ENCODE measurements at regions not wholly inside any gene's neighbourhood (a gene's known extent, or its start where the extent isn't known, plus 50 kb on each side); places are given as distances from the start of the nearest gene placed in this dataset.

- H3K9me3 Mint-ChIP-seq: no peaks in the 10 kb centered on the region
- no peak overlapping the region for H3K4me3 Mint-ChIP-seq
- no peaks in the 10 kb centered on the region for H3K36me3 Mint-ChIP-seq (ENCODE audit: insufficient read depth)
- DNase-seq (ENCODE audit: low spot score in 2 of 2) (no peak), ATAC-seq (replicated peaks; ENCODE audit: extremely low read depth, poor library complexity, severe bottlenecking) (no peak)
- H3K27ac Mint-ChIP-seq (ENCODE audit: low read depth): no peak overlapping the region
- H3K4me1 Mint-ChIP-seq: no peaks in the 10 kb centered on the region
- H3K27me3 Mint-ChIP-seq: peaks cover 42% of the 10 kb centered on the region
These were observed 98.8 kb downstream of the BOD1 start for GRCh38 chr5:173517648-173518047.

GRCh38 chr5:173515526-173515925, 100.9 kb downstream of the BOD1 start:
- Mint-ChIP-seq H3K4me1 (no peaks in the 10 kb centered on the region), H3K27me3 (peaks cover 56% of the 10 kb centered on the region), H3K9me3 (no peaks in the 10 kb centered on the region), H3K4me3 (no peak overlapping the region), H3K36me3 (ENCODE audit: insufficient read depth) (no peaks in the 10 kb centered on the region), H3K27ac (ENCODE audit: low read depth) (no peak overlapping the region)
- no peak for ATAC-seq (replicated peaks; ENCODE audit: extremely low read depth, poor library complexity, severe bottlenecking)
- no peak for DNase-seq (ENCODE audit: low spot score in 2 of 2)

GRCh38 chr5:173514661-173515060, 101.8 kb downstream of the BOD1 start:
- no peaks in the 10 kb centered on the region for H3K4me1 Mint-ChIP-seq
- no peak for ATAC-seq (replicated peaks; ENCODE audit: extremely low read depth, poor library complexity, severe bottlenecking)
- no peak for DNase-seq (ENCODE audit: low spot score in 2 of 2)
- peaks cover 53% of the 10 kb centered on the region for H3K27me3 Mint-ChIP-seq
- no peaks in the 10 kb centered on the region for H3K9me3 Mint-ChIP-seq
- H3K4me3 Mint-ChIP-seq: no peak overlapping the region
- H3K27ac Mint-ChIP-seq (ENCODE audit: low read depth): no peak overlapping the region
- no peaks in the 10 kb centered on the region for H3K36me3 Mint-ChIP-seq (ENCODE audit: insufficient read depth)

- Mint-ChIP-seq H3K27me3 (peaks cover 42% of the 10 kb centered on the region), H3K4me1 (no peaks in the 10 kb centered on the region), H3K36me3 (ENCODE audit: insufficient read depth) (no peaks in the 10 kb centered on the region), H3K27ac (ENCODE audit: low read depth) (no peak overlapping the region), H3K4me3 (no peak overlapping the region), H3K9me3 (no peaks in the 10 kb centered on the region)
- no peak for DNase-seq (ENCODE audit: low spot score in 2 of 2)
- ATAC-seq (replicated peaks; ENCODE audit: extremely low read depth, poor library complexity, severe bottlenecking): no peak
These were observed 102.9 kb downstream of the BOD1 start for GRCh38 chr5:173513521-173513991.

DNA sequence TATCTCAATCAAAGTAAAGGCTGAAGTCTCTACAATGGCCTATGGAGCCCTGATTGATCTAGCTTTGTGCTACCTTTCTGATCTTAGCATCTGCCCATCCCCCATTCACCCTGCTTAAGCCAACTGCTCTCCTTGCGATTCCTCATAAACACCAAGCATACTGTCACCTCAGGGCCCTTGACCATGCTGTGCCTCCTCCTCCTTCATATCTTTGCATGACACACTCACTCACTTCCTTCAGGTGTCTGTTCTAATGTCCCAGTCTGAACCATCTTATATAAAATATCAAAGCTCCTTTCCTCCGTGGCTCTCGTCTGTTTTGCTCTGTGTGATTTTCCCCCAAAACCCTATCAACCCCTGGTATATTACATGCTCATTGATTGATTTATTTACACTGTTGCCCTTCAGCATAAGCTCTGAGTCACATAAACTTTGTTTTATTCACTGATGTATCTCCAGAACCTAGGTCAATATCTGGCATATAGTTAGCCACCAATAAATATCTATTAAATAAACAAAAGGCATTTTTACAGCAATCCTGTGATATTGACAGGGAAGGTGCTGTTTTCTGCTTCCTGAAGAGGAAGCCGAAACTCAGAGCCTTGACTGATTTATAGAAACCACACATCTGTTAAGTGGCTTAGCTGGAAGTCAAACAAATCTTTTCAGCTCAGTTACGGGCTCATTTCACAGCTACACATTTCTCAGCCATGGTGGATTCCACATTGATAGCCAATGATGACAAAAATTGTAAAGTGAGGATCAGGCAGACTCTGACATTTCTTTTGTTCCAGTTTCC, 103.6 kb downstream of the BOD1 start:
- Mint-ChIP-seq H3K9me3 (no peaks in the 10 kb centered on the region), H3K27ac (ENCODE audit: low read depth) (no peak overlapping the region), H3K27me3 (peaks cover 35% of the 10 kb centered on the region), H3K36me3 (ENCODE audit: insufficient read depth) (no peaks in the 10 kb centered on the region), H3K4me1 (no peaks in the 10 kb centered on the region), H3K4me3 (no peak overlapping the region)
- no peak for DNase-seq (ENCODE audit: low spot score in 2 of 2)
- no peak for ATAC-seq (replicated peaks; ENCODE audit: extremely low read depth, poor library complexity, severe bottlenecking)

- Mint-ChIP-seq H3K4me1 (no peaks in the 10 kb centered on the region), H3K4me3 (no peak overlapping the region), H3K36me3 (ENCODE audit: insufficient read depth) (no peaks in the 10 kb centered on the region), H3K9me3 (no peaks in the 10 kb centered on the region), H3K27ac (ENCODE audit: low read depth) (no peak overlapping the region), H3K27me3 (peaks cover 25% of the 10 kb centered on the region)
- ATAC-seq (replicated peaks; ENCODE audit: extremely low read depth, poor library complexity, severe bottlenecking): no peak
- no peak for DNase-seq (ENCODE audit: low spot score in 2 of 2)
These were observed 107.4 kb downstream of the BOD1 start for GRCh38 chr5:173509060-173509459.

DNA sequence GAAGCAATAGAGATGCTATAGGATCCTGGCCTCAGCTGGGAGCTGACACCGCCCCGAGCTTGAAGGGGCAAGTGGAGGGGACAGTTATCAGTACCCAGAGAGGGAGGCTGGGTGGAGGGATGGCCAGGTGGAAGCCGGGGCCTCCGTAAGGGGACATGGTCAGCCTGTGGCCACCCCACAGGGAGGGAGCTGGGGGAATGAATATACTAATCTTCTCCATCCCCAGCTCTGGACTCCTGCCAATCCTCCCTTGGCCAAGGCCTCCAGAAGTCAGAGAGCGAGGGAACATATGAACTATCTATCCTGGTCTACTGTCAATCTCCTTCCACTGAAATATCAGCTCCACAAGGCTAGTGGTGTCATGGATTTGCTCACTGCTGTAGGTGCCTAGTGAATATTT, 109.3 kb downstream of the BOD1 start:
- Mint-ChIP-seq H3K4me3 (no peak overlapping the region), H3K27me3 (peaks cover 14% of the 10 kb centered on the region), H3K4me1 (no peaks in the 10 kb centered on the region), H3K9me3 (no peaks in the 10 kb centered on the region), H3K27ac (ENCODE audit: low read depth) (no peak overlapping the region), H3K36me3 (ENCODE audit: insufficient read depth) (no peaks in the 10 kb centered on the region)
- no peak for ATAC-seq (replicated peaks; ENCODE audit: extremely low read depth, poor library complexity, severe bottlenecking)
- DNase-seq (ENCODE audit: low spot score in 2 of 2): no peak

DNA sequence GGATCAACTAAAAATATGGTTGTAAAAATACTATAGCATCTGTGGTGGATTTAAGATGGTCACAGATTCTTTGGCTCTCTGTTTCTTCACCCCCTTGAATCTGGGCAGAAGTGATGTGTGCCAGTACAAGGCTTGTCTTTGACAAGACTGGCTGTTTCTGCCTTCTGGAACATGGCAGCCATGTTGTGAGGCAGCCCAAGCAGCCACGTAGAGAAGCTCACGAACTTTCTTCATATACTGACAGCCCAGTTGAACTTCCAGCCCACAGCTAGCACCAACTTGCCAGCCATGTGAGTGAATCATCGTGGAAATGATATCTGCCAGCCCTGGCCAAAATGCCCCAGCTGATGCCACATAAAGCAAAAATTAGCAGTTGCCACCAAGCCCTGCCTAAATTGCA, 110.8 kb downstream of the BOD1 start:
- H3K4me3 Mint-ChIP-seq: no peak overlapping the region
- H3K27me3 Mint-ChIP-seq: peaks cover 9% of the 10 kb centered on the region
- H3K9me3 Mint-ChIP-seq: no peaks in the 10 kb centered on the region
- H3K27ac Mint-ChIP-seq (ENCODE audit: low read depth): no peak overlapping the region
- DNase-seq (ENCODE audit: low spot score in 2 of 2) (no peak), ATAC-seq (replicated peaks; ENCODE audit: extremely low read depth, poor library complexity, severe bottlenecking) (no peak)
- no peaks in the 10 kb centered on the region for H3K4me1 Mint-ChIP-seq
- no peaks in the 10 kb centered on the region for H3K36me3 Mint-ChIP-seq (ENCODE audit: insufficient read depth)

- Mint-ChIP-seq H3K27me3 (peaks cover 16% of the 10 kb centered on the region), H3K4me1 (no peaks in the 10 kb centered on the region), H3K4me3 (no peak overlapping the region), H3K27ac (ENCODE audit: low read depth) (no peak overlapping the region), H3K9me3 (no peaks in the 10 kb centered on the region), H3K36me3 (ENCODE audit: insufficient read depth) (no peaks in the 10 kb centered on the region)
- DNase-seq (ENCODE audit: low spot score in 2 of 2) (no peak), ATAC-seq (replicated peaks; ENCODE audit: extremely low read depth, poor library complexity, severe bottlenecking) (no peak)
These were observed 114.5 kb downstream of the BOD1 start for GRCh38 chr5:173501922-173502321.

GRCh38 chr5:173501271-173501670, 115.2 kb downstream of the BOD1 start:
- Mint-ChIP-seq H3K27me3 (peaks cover 16% of the 10 kb centered on the region), H3K27ac (ENCODE audit: low read depth) (no peak overlapping the region), H3K36me3 (ENCODE audit: insufficient read depth) (no peaks in the 10 kb centered on the region), H3K4me1 (no peaks in the 10 kb centered on the region), H3K9me3 (no peaks in the 10 kb centered on the region), H3K4me3 (no peak overlapping the region)
- DNase-seq (ENCODE audit: low spot score in 2 of 2): no peak
- ATAC-seq (replicated peaks; ENCODE audit: extremely low read depth, poor library complexity, severe bottlenecking): no peak

DNA sequence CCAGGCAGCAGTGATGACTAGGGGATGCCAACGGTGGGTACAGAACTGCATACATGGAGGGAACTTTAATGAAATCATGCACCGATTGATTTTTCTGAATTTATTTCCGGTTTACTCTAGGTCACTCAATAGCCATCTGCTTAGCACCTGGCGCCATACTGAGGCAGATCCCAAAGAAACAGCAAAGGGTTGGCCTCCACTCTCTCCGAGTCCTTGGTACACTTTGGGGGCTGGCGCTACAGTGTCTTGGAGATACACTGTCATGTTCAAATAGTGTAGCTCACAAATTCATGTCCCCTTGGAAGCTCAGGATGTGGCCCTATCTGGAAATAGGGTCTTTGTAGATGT, 116.3 kb downstream of the BOD1 start:
- Mint-ChIP-seq H3K36me3 (ENCODE audit: insufficient read depth) (no peaks in the 10 kb centered on the region), H3K4me3 (no peak overlapping the region), H3K27ac (ENCODE audit: low read depth) (no peak overlapping the region), H3K27me3 (peaks cover 25% of the 10 kb centered on the region), H3K4me1 (no peaks in the 10 kb centered on the region), H3K9me3 (no peaks in the 10 kb centered on the region)
- no peak for DNase-seq (ENCODE audit: low spot score in 2 of 2)
- no peak for ATAC-seq (replicated peaks; ENCODE audit: extremely low read depth, poor library complexity, severe bottlenecking)

DNA sequence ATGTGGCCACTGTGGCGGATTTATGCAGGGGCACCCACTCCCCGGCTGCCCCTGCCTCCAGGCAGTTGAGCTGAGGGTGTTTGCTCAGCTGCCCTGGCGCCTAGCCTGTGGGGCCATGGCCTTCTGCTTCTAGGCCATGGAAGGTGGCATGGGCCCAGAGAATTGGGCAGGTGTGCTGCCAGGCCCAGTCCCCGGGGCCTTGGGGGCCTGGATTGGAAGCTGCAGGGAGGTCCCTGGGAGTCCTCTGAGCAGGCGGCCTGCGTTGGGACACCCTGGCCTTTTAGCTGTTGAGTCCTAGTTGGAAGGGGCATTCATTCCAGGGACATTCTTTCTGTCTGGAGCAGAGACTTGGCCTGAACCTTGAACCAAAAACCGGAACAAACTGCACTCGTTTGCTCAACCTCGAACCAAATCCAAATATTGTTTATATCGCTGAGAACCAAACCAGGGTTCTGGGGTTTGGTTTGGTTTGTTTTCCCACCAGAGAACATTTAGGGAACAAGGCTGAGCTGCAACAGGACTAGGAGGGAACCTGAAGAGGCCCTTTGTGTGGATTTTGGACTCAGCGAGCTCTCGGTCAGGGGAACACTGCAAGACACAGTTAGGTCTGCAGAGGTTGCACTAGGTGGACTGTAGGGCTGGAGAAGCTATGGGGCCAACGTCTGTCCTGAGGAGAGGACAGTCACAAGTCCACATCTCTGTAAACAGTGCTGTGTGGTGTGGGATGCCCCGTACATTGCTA, 116.8 kb downstream of the BOD1 start:
- Mint-ChIP-seq H3K4me3 (no peak overlapping the region), H3K36me3 (ENCODE audit: insufficient read depth) (no peaks in the 10 kb centered on the region), H3K27me3 (peaks cover 25% of the 10 kb centered on the region), H3K4me1 (no peaks in the 10 kb centered on the region), H3K9me3 (no peaks in the 10 kb centered on the region), H3K27ac (ENCODE audit: low read depth) (no peak overlapping the region)
- ATAC-seq (replicated peaks; ENCODE audit: extremely low read depth, poor library complexity, severe bottlenecking) (no peak), DNase-seq (ENCODE audit: low spot score in 2 of 2) (no peak)
